NCI-H2107 treated with DMSO at 0.1 percent for 48 hours (cell line): ENCODE measurements at regions not wholly inside any gene's neighbourhood (a gene's known extent, or its start where the extent isn't known, plus 50 kb on each side); places are given as distances from the start of the nearest gene placed in this dataset.

Source experiments
- DNase-seq: peaks from one replicate; lab custom pipeline; 2025; ENCODE audit not compliant: unreplicated experiment; lab: John Stamatoyannopoulos, UW

DNA sequence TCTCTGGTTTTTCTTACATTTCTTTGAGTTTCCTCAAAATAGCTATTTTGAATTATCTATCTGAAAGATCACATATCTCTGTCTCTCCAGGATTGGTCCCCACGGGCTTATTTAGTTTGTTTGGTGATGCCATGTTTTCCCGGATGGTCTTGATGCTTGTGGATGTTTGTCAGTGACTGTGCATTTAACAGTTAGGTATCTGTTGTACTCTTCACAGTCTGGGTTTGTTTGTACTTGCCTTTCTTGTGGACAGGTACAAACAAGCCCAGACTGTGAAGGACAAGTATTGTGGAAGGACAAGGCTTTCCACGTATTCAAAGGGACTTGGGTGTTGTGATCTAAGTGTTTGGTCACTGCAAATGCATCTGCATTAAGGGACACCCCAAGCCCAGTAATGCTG lies 49.9 kb upstream of the TOP1 start:
- no peak for DNase-seq
